Endothelial cell (in vitro differentiated cells): ENCODE measurements at regions not wholly inside any gene's neighbourhood (a gene's known extent, or its start where the extent isn't known, plus 50 kb on each side); places are given as distances from the start of the nearest gene placed in this dataset.

Experiments
- DNase-seq: peaks from one replicate; pipeline ENCODE4 v3.0.0; 2021; ENCODE audit warnings: low spot score
- H3K27ac Mint-ChIP-seq: one replicate; pipeline ENCODE4 v1.8.0; 2021; ENCODE audit warnings: mixed read lengths, inconsistent platforms; ENCODE audit not compliant: unreplicated experiment
- H3K27me3 Mint-ChIP-seq: one replicate; pipeline ENCODE4 v1.8.0; 2021; ENCODE audit warnings: mild to moderate bottlenecking, moderate library complexity, mixed read lengths, inconsistent platforms; ENCODE audit not compliant: unreplicated experiment
- H3K36me3 Mint-ChIP-seq: one replicate; pipeline ENCODE4 v1.8.0; 2021; ENCODE audit warnings: mild to moderate bottlenecking, low read depth, mixed read lengths, inconsistent platforms; ENCODE audit not compliant: unreplicated experiment
- H3K4me1 Mint-ChIP-seq: one replicate; pipeline ENCODE4 v1.8.0; 2021; ENCODE audit warnings: mild to moderate bottlenecking, mixed read lengths, inconsistent platforms; ENCODE audit not compliant: unreplicated experiment
- H3K4me3 Mint-ChIP-seq: one replicate; pipeline ENCODE4 v1.8.0; 2021; ENCODE audit warnings: mild to moderate bottlenecking, mixed read lengths, inconsistent platforms; ENCODE audit not compliant: unreplicated experiment
- H3K9me3 Mint-ChIP-seq: one replicate; pipeline ENCODE4 v1.8.0; 2021; ENCODE audit warnings: mixed read lengths, inconsistent platforms; ENCODE audit not compliant: unreplicated experiment
- CTCF ChIP-seq: fragments of 200-600 bp; sonication (generic); IDR thresholded peaks from one replicate; pipeline ENCODE4 v1.5.0; 2021; ENCODE audit warnings: antibody characterized with exemption; ENCODE audit not compliant: unreplicated experiment

- H3K27ac Mint-ChIP-seq: no peak overlapping the region
- DNase-seq: no peak
- no peak overlapping the region for H3K4me3 Mint-ChIP-seq
- no peak for TF ChIP-seq CTCF
- H3K4me1 Mint-ChIP-seq: no peaks in the 10 kb centered on the region
- H3K36me3 Mint-ChIP-seq: no peaks in the 10 kb centered on the region
- peaks cover 3% of the 10 kb centered on the region for H3K27me3 Mint-ChIP-seq
- H3K9me3 Mint-ChIP-seq: no peaks in the 10 kb centered on the region
These were observed 406.5 kb upstream of the MON1B start for GRCh38 chr16:76784530-76784929.

- no peaks in the 10 kb centered on the region for H3K9me3 Mint-ChIP-seq
- TF ChIP-seq CTCF: no peak
- no peak overlapping the region for H3K4me3 Mint-ChIP-seq
- no peaks in the 10 kb centered on the region for H3K4me1 Mint-ChIP-seq
- DNase-seq: no peak
- no peaks in the 10 kb centered on the region for H3K36me3 Mint-ChIP-seq
- H3K27me3 Mint-ChIP-seq: peaks cover 3% of the 10 kb centered on the region
- no peak overlapping the region for H3K27ac Mint-ChIP-seq
These were observed 403.6 kb upstream of the MON1B start for GRCh38 chr16:76787394-76787793.

- no peaks in the 10 kb centered on the region for H3K36me3 Mint-ChIP-seq
These were observed 399.8 kb upstream of the MON1B start for GRCh38 chr16:76791151-76791550.

GRCh38 chr16:76796416-76796815 lies 394.6 kb upstream of the MON1B start:
- TF ChIP-seq CTCF: no peak
- H3K27me3 Mint-ChIP-seq: no peaks in the 10 kb centered on the region
- no peak overlapping the region for H3K27ac Mint-ChIP-seq
- H3K36me3 Mint-ChIP-seq: no peaks in the 10 kb centered on the region
- no peaks in the 10 kb centered on the region for H3K9me3 Mint-ChIP-seq
- no peaks in the 10 kb centered on the region for H3K4me1 Mint-ChIP-seq
- DNase-seq: no peak
- H3K4me3 Mint-ChIP-seq: no peak overlapping the region

More at GRCh38 chr16:76791151-76791550, 399.8 kb upstream of the MON1B start:
- no peak for TF ChIP-seq CTCF
- H3K4me1 Mint-ChIP-seq: no peaks in the 10 kb centered on the region
- H3K9me3 Mint-ChIP-seq: no peaks in the 10 kb centered on the region
- H3K27ac Mint-ChIP-seq: no peak overlapping the region
- no peak for DNase-seq
- peaks cover 3% of the 10 kb centered on the region for H3K27me3 Mint-ChIP-seq
- H3K4me3 Mint-ChIP-seq: no peak overlapping the region

GRCh38 chr16:76796978-76797377 lies 394.0 kb upstream of the MON1B start:
- TF ChIP-seq CTCF: no peak
- H3K9me3 Mint-ChIP-seq: no peaks in the 10 kb centered on the region
- no peak overlapping the region for H3K27ac Mint-ChIP-seq
- no peaks in the 10 kb centered on the region for H3K36me3 Mint-ChIP-seq
- DNase-seq: no peak
- no peak overlapping the region for H3K4me3 Mint-ChIP-seq
- H3K27me3 Mint-ChIP-seq: no peaks in the 10 kb centered on the region
- H3K4me1 Mint-ChIP-seq: no peaks in the 10 kb centered on the region
